ENCODE measurements at regions not wholly inside any gene's neighbourhood (a gene's known extent, or its start where the extent isn't known, plus 50 kb on each side); places are given as distances from the start of the nearest gene placed in this dataset.

DNA sequence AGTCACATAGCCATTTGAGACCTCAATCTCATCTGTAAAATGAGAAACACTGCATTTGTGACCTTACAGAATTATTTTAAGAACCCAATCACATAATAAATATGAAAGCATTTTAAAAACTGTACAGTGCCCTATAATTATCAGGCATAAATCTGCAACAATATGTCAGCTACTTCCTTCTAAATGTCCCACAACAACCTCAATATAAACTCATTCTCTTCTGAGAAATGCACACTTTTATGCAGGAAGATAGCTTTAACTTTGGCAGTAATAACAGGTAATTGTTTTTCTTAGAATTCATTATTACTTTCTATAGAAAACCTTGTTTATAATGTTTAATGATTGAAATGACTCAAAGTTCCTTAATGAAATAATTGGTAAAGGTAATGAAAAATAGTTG is 400.7 kb upstream of the AGTR1 start:
- no peaks in the 10 kb centered on the region for H4K20me1 ChIP-seq (ENCODE audit: insufficient read depth, low read length)
- no peaks in the 10 kb centered on the region for H3K4me1 ChIP-seq (ENCODE audit: insufficient read depth, low read length)
- H3K4me2 ChIP-seq (ENCODE audit: low read length): no peak overlapping the region
- Mint-ChIP-seq H3K4me1 (ENCODE audit: low read depth, unreplicated experiment) (no peaks in the 10 kb centered on the region), H3K9me3 (ENCODE audit: unreplicated experiment) (no peaks in the 10 kb centered on the region), H3K27ac (ENCODE audit: unreplicated experiment) (no peak overlapping the region), H3K4me3 (ENCODE audit: unreplicated experiment) (no peak overlapping the region), H3K27me3 (ENCODE audit: low read depth, unreplicated experiment) (no peaks in the 10 kb centered on the region), H3K36me3 (ENCODE audit: low read depth, unreplicated experiment) (no peaks in the 10 kb centered on the region)
- H3K36me3 ChIP-seq (ENCODE audit: insufficient read depth, low read length): no peaks in the 10 kb centered on the region
- no peak overlapping the region for H3K9ac ChIP-seq (ENCODE audit: low read length)
- no peak overlapping the region for H2AFZ ChIP-seq (ENCODE audit: low read depth, low read length)
- DNase-seq (ENCODE audit: low read depth) (no peak), FAIRE-seq (no peak)
- no peaks in the 10 kb centered on the region for H3K79me2 ChIP-seq (ENCODE audit: insufficient read depth, low read length)
- H3K27me3 ChIP-seq (ENCODE audit: insufficient read depth, low read length): no peaks in the 10 kb centered on the region
- H3K27ac ChIP-seq (ENCODE audit: low read depth, low read length): no peak overlapping the region
- TF ChIP-seq, protein P1, sequence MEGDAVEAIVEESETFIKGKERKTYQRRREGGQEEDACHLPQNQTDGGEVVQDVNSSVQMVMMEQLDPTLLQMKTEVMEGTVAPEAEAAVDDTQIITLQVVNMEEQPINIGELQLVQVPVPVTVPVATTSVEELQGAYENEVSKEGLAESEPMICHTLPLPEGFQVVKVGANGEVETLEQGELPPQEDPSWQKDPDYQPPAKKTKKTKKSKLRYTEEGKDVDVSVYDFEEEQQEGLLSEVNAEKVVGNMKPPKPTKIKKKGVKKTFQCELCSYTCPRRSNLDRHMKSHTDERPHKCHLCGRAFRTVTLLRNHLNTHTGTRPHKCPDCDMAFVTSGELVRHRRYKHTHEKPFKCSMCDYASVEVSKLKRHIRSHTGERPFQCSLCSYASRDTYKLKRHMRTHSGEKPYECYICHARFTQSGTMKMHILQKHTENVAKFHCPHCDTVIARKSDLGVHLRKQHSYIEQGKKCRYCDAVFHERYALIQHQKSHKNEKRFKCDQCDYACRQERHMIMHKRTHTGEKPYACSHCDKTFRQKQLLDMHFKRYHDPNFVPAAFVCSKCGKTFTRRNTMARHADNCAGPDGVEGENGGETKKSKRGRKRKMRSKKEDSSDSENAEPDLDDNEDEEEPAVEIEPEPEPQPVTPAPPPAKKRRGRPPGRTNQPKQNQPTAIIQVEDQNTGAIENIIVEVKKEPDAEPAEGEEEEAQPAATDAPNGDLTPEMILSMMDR (IDR thresholded peaks at IDR 0.05; ENCODE audit: insufficient read depth, low read depth, low read length): no peak
- TF ChIP-seq EZH2 (IDR thresholded peaks at IDR 0.05; ENCODE audit: insufficient read depth, low read length): no peak
- H3K9me3 ChIP-seq (ENCODE audit: insufficient read depth, low read depth, low read length): no peaks in the 10 kb centered on the region
- no peak overlapping the region for H3K4me3 ChIP-seq (ENCODE audit: insufficient read depth, low read depth, low read length)

DNA sequence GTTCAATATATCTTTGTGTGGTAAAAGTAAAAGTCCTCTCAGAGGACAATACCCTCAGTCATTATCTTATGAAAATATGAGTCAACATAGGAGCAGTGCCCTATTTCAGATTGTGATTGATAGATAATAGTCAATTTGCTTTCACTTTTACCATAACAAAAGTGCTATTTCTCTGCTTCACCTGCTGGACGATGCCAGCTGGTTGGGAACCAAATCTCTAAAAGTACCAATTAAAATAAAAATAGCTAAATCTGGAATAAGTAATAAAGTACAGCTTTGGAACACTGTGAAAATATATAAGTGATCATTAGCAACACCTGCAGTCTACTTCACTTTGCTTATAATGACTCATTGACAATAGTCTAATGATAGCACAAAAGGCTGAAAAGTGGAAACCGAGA is 390.3 kb upstream of the AGTR1 start:
- Mint-ChIP-seq H3K27ac (ENCODE audit: unreplicated experiment) (no peak overlapping the region), H3K36me3 (ENCODE audit: low read depth, unreplicated experiment) (no peaks in the 10 kb centered on the region), H3K4me3 (ENCODE audit: unreplicated experiment) (no peak overlapping the region), H3K4me1 (ENCODE audit: low read depth, unreplicated experiment) (no peaks in the 10 kb centered on the region), H3K9me3 (ENCODE audit: unreplicated experiment) (peaks cover 5% of the 10 kb centered on the region), H3K27me3 (ENCODE audit: low read depth, unreplicated experiment) (no peaks in the 10 kb centered on the region)
- no peaks in the 10 kb centered on the region for H3K36me3 ChIP-seq (ENCODE audit: insufficient read depth, low read length)
- no peak overlapping the region for H3K4me2 ChIP-seq (ENCODE audit: low read length)
- H3K27me3 ChIP-seq (ENCODE audit: insufficient read depth, low read length): no peaks in the 10 kb centered on the region
- no peak overlapping the region for H3K9ac ChIP-seq (ENCODE audit: low read length)
- H2AFZ ChIP-seq (ENCODE audit: low read depth, low read length): no peak overlapping the region
- H3K4me3 ChIP-seq (ENCODE audit: insufficient read depth, low read depth, low read length): no peak overlapping the region
- no peaks in the 10 kb centered on the region for H4K20me1 ChIP-seq (ENCODE audit: insufficient read depth, low read length)
- H3K9me3 ChIP-seq (ENCODE audit: insufficient read depth, low read depth, low read length): no peaks in the 10 kb centered on the region
- H3K27ac ChIP-seq (ENCODE audit: low read depth, low read length): no peak overlapping the region
- no peaks in the 10 kb centered on the region for H3K4me1 ChIP-seq (ENCODE audit: insufficient read depth, low read length)
- no peaks in the 10 kb centered on the region for H3K79me2 ChIP-seq (ENCODE audit: insufficient read depth, low read length)
- DNase-seq (ENCODE audit: low read depth) (no peak), FAIRE-seq (no peak)
- TF ChIP-seq, protein P1 (IDR thresholded peaks at IDR 0.05; ENCODE audit: insufficient read depth, low read depth, low read length): no peak
- TF ChIP-seq EZH2 (IDR thresholded peaks at IDR 0.05; ENCODE audit: insufficient read depth, low read length): no peak

DNA sequence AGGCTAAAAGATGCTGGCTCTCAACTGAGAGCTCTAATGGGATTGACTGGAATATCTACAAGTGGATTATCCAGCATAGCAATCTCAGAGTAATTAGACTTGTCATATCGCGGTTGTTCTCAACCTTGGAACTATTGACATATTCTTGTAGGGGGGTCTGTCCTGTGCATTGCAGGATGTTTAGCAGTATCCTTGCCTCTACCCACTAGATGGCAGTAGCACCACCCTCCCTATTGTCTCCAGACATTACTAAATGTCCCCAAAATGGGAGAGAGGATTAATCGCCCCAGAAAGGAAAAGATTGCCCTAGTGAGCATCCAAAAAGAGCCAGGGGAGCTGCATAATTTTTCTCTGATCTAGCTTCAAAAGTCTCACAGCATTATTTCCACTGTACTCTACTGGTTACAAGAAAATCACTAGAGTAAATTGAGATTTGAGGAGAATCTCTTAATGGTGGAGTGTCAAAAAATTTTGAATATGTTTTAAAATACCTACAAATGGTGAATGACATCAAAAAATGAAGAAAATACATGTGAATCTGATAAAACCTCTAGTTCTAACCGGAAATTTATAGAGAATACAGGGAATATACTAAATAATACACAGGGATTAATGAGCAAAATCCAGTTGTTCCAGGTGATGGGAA is 388.2 kb upstream of the AGTR1 start:
- H3K4me2 ChIP-seq (ENCODE audit: low read length): no peak overlapping the region
- H3K4me1 ChIP-seq (ENCODE audit: insufficient read depth, low read length): no peaks in the 10 kb centered on the region
- Mint-ChIP-seq H3K27me3 (ENCODE audit: low read depth, unreplicated experiment) (no peaks in the 10 kb centered on the region), H3K4me1 (ENCODE audit: low read depth, unreplicated experiment) (no peaks in the 10 kb centered on the region), H3K36me3 (ENCODE audit: low read depth, unreplicated experiment) (no peaks in the 10 kb centered on the region), H3K4me3 (ENCODE audit: unreplicated experiment) (no peak overlapping the region), H3K9me3 (ENCODE audit: unreplicated experiment) (peaks cover 5% of the 10 kb centered on the region), H3K27ac (ENCODE audit: unreplicated experiment) (no peak overlapping the region)
- H3K9me3 ChIP-seq (ENCODE audit: insufficient read depth, low read depth, low read length): no peaks in the 10 kb centered on the region
- H2AFZ ChIP-seq (ENCODE audit: low read depth, low read length): no peak overlapping the region
- peak; percentile 56 for FAIRE-seq
- DNase-seq (ENCODE audit: low read depth): no peak
- H3K27ac ChIP-seq (ENCODE audit: low read depth, low read length): no peak overlapping the region
- no peak overlapping the region for H3K9ac ChIP-seq (ENCODE audit: low read length)
- H3K4me3 ChIP-seq (ENCODE audit: insufficient read depth, low read depth, low read length): no peak overlapping the region
- no peak for TF ChIP-seq EZH2 (IDR thresholded peaks at IDR 0.05; ENCODE audit: insufficient read depth, low read length)
- TF ChIP-seq, protein P1 (IDR thresholded peaks at IDR 0.05; ENCODE audit: insufficient read depth, low read depth, low read length): peak; percentile 80
- no peaks in the 10 kb centered on the region for H3K27me3 ChIP-seq (ENCODE audit: insufficient read depth, low read length)
- H4K20me1 ChIP-seq (ENCODE audit: insufficient read depth, low read length): no peaks in the 10 kb centered on the region
- H3K36me3 ChIP-seq (ENCODE audit: insufficient read depth, low read length): no peaks in the 10 kb centered on the region
- no peaks in the 10 kb centered on the region for H3K79me2 ChIP-seq (ENCODE audit: insufficient read depth, low read length)
